GM10248 (cell line): ENCODE measurements at regions not wholly inside any gene's neighbourhood (a gene's known extent, or its start where the extent isn't known, plus 50 kb on each side); places are given as distances from the start of the nearest gene placed in this dataset.

Source experiments
- CTCF ChIA-PET: fragments of 300-600 bp; sonication (Branson Sonifier 250); formaldehyde crosslinking; extraction: SDS; loops from one replicate; lab custom pipeline; 2021; ENCODE audit warnings: antibody characterized with exemption; lab: Yijun Ruan, JAX
- POLR2A ChIA-PET: fragments of 350-650 bp; sonication (Branson Sonifier 250); formaldehyde crosslinking; extraction: SDS; loops from one replicate; lab custom pipeline; 2020; ENCODE audit warnings: antibody characterized with exemption; lab: Yijun Ruan, JAX
- DNase-seq: peaks from one replicate; pipeline ENCODE4 v3.0.0; 2012; ENCODE audit errors: extremely low spot score
- CTCF ChIP-seq: IDR thresholded peaks from 2 replicates; pipeline ENCODE4 v1.5.1; 2012; ENCODE audit warnings: mild to moderate bottlenecking, low read depth; ENCODE audit errors: extremely low read depth, missing control alignments, control extremely low read depth

GRCh38 chr3:127053450-127053849, 70.5 kb downstream of the PLXNA1 start:
- POLR2A ChIA-PET, result no interaction called here
- no peak for DNase-seq
- TF ChIP-seq CTCF, result no peak
- CTCF ChIA-PET, result no interaction called here

GRCh38 chr3:127053979-127054378, 71.1 kb downstream of the PLXNA1 start:
- POLR2A ChIA-PET, result no interaction called here
- DNase-seq, result no peak
- CTCF ChIA-PET, result interaction anchor here (1.4 kb wide), 1 partner anchor 15 kb away, joined by 3 read pairs; no protein-coding TSS in a partner anchor
- no peak for TF ChIP-seq CTCF

GRCh38 chr3:127056281-127056680, 73.4 kb downstream of the PLXNA1 start:
- ChIA-PET POLR2A (no interaction called here), CTCF (interaction anchor here (1.3 kb wide), 1 partner anchor 12 kb away, joined by 3 read pairs; no protein-coding TSS in a partner anchor)
- no peak for DNase-seq
- TF ChIP-seq CTCF, result no peak

GRCh38 chr3:127056976-127057375, 74.1 kb downstream of the PLXNA1 start:
- TF ChIP-seq CTCF, result no peak
- ChIA-PET CTCF (no interaction called here), POLR2A (no interaction called here)
- no peak for DNase-seq

GRCh38 chr3:127059072-127059471, 76.2 kb downstream of the PLXNA1 start:
- no peak for TF ChIP-seq CTCF
- no peak for DNase-seq
- CTCF ChIA-PET, result interaction anchor here (1.4 kb wide), 1 partner anchor 8 kb away, joined by 3 read pairs; no protein-coding TSS in a partner anchor
- POLR2A ChIA-PET, result no interaction called here

GRCh38 chr3:127061641-127062040, 78.7 kb downstream of the PLXNA1 start:
- DNase-seq, result no peak
- ChIA-PET CTCF (no interaction called here), POLR2A (no interaction called here)
- no peak for TF ChIP-seq CTCF
